H9 (cell line): ENCODE measurements at regions not wholly inside any gene's neighbourhood (a gene's known extent, or its start where the extent isn't known, plus 50 kb on each side); places are given as distances from the start of the nearest gene placed in this dataset.

Experiments used
- DNase-seq: peaks from one replicate; pipeline ENCODE4 v3.0.0-alpha.2; 2017
- H2AFZ ChIP-seq: one replicate; pipeline ENCODE4 v1.6.1; 2013; ENCODE audit warnings: mild to moderate bottlenecking, low read length, control low read depth, moderate library complexity
- H2AK5ac ChIP-seq: 2 replicates; pipeline ENCODE4 v1.6.1; 2013; ENCODE audit warnings: low read length, control low read depth, mixed read lengths; ENCODE audit not compliant: insufficient read length
- H2BK120ac ChIP-seq: one replicate; pipeline ENCODE4 v1.6.1; 2013; ENCODE audit warnings: low read depth, mild to moderate bottlenecking, low read length, control low read depth, inconsistent platforms; ENCODE audit not compliant: poor library complexity, severe bottlenecking
- H2BK12ac ChIP-seq: 2 replicates; pipeline ENCODE4 v1.6.1; 2013; ENCODE audit warnings: low read length, control low read depth, mixed read lengths, low read depth; ENCODE audit not compliant: insufficient read length
- H2BK15ac ChIP-seq: 2 replicates; pipeline ENCODE4 v1.6.1; 2013; ENCODE audit warnings: low read depth, low read length, control low read depth
- H2BK20ac ChIP-seq: one replicate; pipeline ENCODE4 v1.6.1; 2013; ENCODE audit warnings: low read depth, mild to moderate bottlenecking, low read length, control low read depth, inconsistent platforms; ENCODE audit not compliant: poor library complexity, severe bottlenecking
- H2BK5ac ChIP-seq: 2 replicates; pipeline ENCODE4 v1.6.1; 2013; ENCODE audit warnings: low read length, control low read depth, mixed read lengths; ENCODE audit not compliant: insufficient read length
- H3K14ac ChIP-seq: 2 replicates; pipeline ENCODE4 v1.6.1; 2013; ENCODE audit warnings: low read length, control low read depth; ENCODE audit not compliant: insufficient read depth
- H3K18ac ChIP-seq: 2 replicates; pipeline ENCODE4 v1.6.1; 2013; ENCODE audit warnings: low read depth, mild to moderate bottlenecking, mixed read lengths, low read length, control low read depth; ENCODE audit not compliant: insufficient read length
- H3K23ac ChIP-seq: 2 replicates; pipeline ENCODE4 v1.6.1; 2013; ENCODE audit warnings: low read length, control low read depth, mixed read lengths, low read depth; ENCODE audit not compliant: insufficient read length
- H3K23me2 ChIP-seq: 2 replicates; pipeline ENCODE4 v1.6.1; 2013; ENCODE audit warnings: low read depth, mild to moderate bottlenecking, mixed read lengths, low read length, control low read depth; ENCODE audit not compliant: insufficient read length, poor library complexity, severe bottlenecking
- H3K27ac ChIP-seq: 2 replicates; pipeline ENCODE4 v1.5.1; 2013; ENCODE audit warnings: low read length, control low read depth, mixed read lengths, low read depth; ENCODE audit not compliant: insufficient read length
- H3K27me3 ChIP-seq: 2 replicates; pipeline ENCODE4 v1.6.1; 2013; ENCODE audit warnings: low read length, control low read depth, inconsistent platforms; ENCODE audit not compliant: insufficient read depth
- H3K4ac ChIP-seq: 2 replicates; pipeline ENCODE4 v1.6.1; 2013; ENCODE audit warnings: low read depth, mild to moderate bottlenecking, control low read depth, inconsistent platforms, low read length, moderate library complexity
- H3K4me1 ChIP-seq: 2 replicates; pipeline ENCODE4 v1.6.1; 2013; ENCODE audit warnings: low read length, control low read depth, inconsistent platforms; ENCODE audit not compliant: insufficient read depth
- H3K4me2 ChIP-seq: 2 replicates; pipeline ENCODE4 v1.6.1; 2013; ENCODE audit warnings: low read length, control low read depth, mixed read lengths; ENCODE audit not compliant: insufficient read length, insufficient read depth
- H3K56ac ChIP-seq: 2 replicates; pipeline ENCODE4 v1.6.1; 2013; ENCODE audit warnings: low read depth, mild to moderate bottlenecking, mixed read lengths, low read length, control low read depth; ENCODE audit not compliant: insufficient read length
- H3K79me1 ChIP-seq: 2 replicates; pipeline ENCODE4 v1.6.1; 2013; ENCODE audit warnings: low read depth, mild to moderate bottlenecking, moderate library complexity, low read length, control low read depth, inconsistent platforms; ENCODE audit not compliant: insufficient read depth, poor library complexity, severe bottlenecking
- H3K79me2 ChIP-seq: 2 replicates; pipeline ENCODE4 v1.6.1; 2013; ENCODE audit warnings: low read length, control low read depth, inconsistent platforms; ENCODE audit not compliant: insufficient read depth
- H3K9ac ChIP-seq: 2 replicates; pipeline ENCODE4 v1.6.1; 2013; ENCODE audit warnings: low read length, control low read depth, mixed read lengths; ENCODE audit not compliant: insufficient read length; ENCODE audit errors: extremely low read depth
- H3K9me3 ChIP-seq: one replicate; pipeline ENCODE4 v1.6.1; 2013; ENCODE audit warnings: low read depth, low read length, inconsistent platforms; ENCODE audit not compliant: control insufficient read depth
- H3T11ph ChIP-seq: one replicate; pipeline ENCODE4 v1.6.1; 2013; ENCODE audit warnings: mild to moderate bottlenecking, low read length, control low read depth, inconsistent platforms
- H4K20me1 ChIP-seq: one replicate; pipeline ENCODE4 v1.6.1; 2013; ENCODE audit not compliant: control insufficient read depth, insufficient read length, insufficient read depth
- H4K5ac ChIP-seq: 2 replicates; pipeline ENCODE4 v1.6.1; 2013; ENCODE audit warnings: low read depth, mild to moderate bottlenecking, mixed read lengths, low read length, control low read depth; ENCODE audit not compliant: insufficient read length
- H4K8ac ChIP-seq: replicated peaks from 2 replicates; pipeline ENCODE4 v1.6.1; 2013; ENCODE audit warnings: low read length, control low read depth, mixed read lengths, low read depth; ENCODE audit not compliant: insufficient read length
- H4K91ac ChIP-seq: 2 replicates; pipeline ENCODE4 v1.6.1; 2013; ENCODE audit warnings: low read depth, mild to moderate bottlenecking, moderate library complexity, mixed read lengths, low read length, control low read depth; ENCODE audit not compliant: insufficient read length
- H3K27ac Mint-ChIP-seq, 3 experiments: 2 replicates in 2 of 3; 3 replicates in 1 of 3; pipeline ENCODE4 v1.8.0; 2020 to 2021; ENCODE audit warnings: mixed read lengths in 3 of 3, mild to moderate bottlenecking in 1 of 3, moderate library complexity in 1 of 3
- H3K27me3 Mint-ChIP-seq: 2 replicates; pipeline ENCODE4 v1.8.0; 2021; ENCODE audit warnings: low read depth, mild to moderate bottlenecking, moderate library complexity, mixed read lengths
- H3K36me3 Mint-ChIP-seq, 3 experiments: 2 replicates in 2 of 3; 3 replicates in 1 of 3; pipeline ENCODE4 v1.8.0; 2020 to 2021; ENCODE audit warnings: low read depth in 3 of 3, mixed read lengths in 3 of 3; ENCODE audit not compliant: insufficient read depth in 1 of 3
- H3K4me1 Mint-ChIP-seq, 2 experiments: 2 replicates each; pipeline ENCODE4 v1.8.0; 2020; ENCODE audit warnings: mixed read lengths in 2 of 2
- H3K4me3 Mint-ChIP-seq, 2 experiments: 2 replicates in 1 of 2; 3 replicates in 1 of 2; pipeline ENCODE4 v1.8.0; 2020 to 2021; ENCODE audit warnings: mild to moderate bottlenecking in 2 of 2, mixed read lengths in 2 of 2, moderate library complexity in 1 of 2
- H3K9me3 Mint-ChIP-seq, 2 experiments: 2 replicates in 1 of 2; 3 replicates in 1 of 2; pipeline ENCODE4 v1.8.0; 2020; ENCODE audit warnings: mild to moderate bottlenecking in 2 of 2, mixed read lengths in 2 of 2, moderate library complexity in 1 of 2
- WGBS: extraction: QIAGEN DNeasy Blood & Tissue Kit; methylation state at CpG from one replicate; pipeline ENCODE4 v1.1.7; 2013; ENCODE audit warnings: missing lambda C conversion rate, low lambda C conversion rate, mixed read lengths; ENCODE audit not compliant: insufficient read length; ENCODE audit errors: extremely low coverage; 5-methylcytosine and 5-hydroxymethylcytosine counted together
- TF ChIP-seq, protein P1 (sequence below): fragments of 200-600 bp; sonication (generic); conservative IDR thresholded peaks from 3 replicates; pipeline ENCODE4 v1.8.0; 2021; ENCODE audit warnings: antibody characterized with exemption, mild to moderate bottlenecking

DNA sequence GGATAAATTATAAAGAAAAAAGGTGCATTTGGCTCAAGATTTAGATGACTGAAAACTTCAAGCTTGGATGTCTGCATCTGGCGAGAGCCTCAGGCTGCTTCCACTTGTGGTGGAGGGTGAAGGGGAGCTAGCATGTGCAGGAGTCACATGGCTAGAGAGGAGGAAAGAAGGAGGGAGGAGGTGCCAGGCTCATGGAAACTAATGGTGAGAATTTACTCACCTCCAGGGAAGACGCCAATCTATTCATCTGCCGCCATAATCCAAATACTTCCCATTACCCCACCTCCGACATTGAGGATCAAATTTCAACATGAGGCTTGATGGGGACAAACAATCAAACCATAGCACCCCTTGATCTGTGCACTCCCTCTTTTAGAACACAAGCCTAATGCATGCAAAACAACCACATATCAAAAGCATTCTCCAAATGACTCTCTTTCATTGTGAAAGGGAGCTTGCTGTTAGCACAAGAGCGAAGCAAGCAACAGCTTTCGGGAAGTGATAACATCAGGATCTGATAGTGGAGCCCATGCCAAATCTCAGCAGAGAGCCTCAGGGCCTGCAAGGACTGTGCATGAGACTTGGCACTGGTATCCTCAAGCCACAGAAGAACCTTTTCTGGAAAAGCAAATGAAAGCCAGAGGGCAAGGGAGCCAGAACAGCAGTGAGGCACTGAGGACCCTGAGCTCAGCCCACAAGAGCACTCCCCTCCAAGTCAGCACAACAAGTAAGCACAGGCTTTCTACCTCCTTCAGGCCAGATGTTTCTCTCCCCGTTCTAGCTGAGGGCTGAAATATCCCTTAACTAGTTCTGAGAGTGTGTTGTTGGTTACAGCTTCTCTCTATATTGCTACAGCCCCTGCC lies 50.2 kb upstream of the THBS1 start:
- H3K4me1 Mint-ChIP-seq, result peaks cover 17 to 18% of the 10 kb centered on the region in 2 experiments
- Histone ChIP-seq H3K27ac (no peak overlapping the region), H3K4me2 (no peak overlapping the region)

More for the DNA sequence above, 50.2 kb upstream of the THBS1 start:
- Histone ChIP-seq H3K23ac (no peak overlapping the region), H3K9ac (no peak overlapping the region), H3K18ac (no peak overlapping the region), H2BK20ac (no peak overlapping the region), H2AK5ac (no peak overlapping the region), H4K91ac (no peak overlapping the region), H2BK15ac (no peak overlapping the region), H4K5ac (no peak overlapping the region), H3K4ac (no peak overlapping the region), H2BK120ac (no peak overlapping the region), H3T11ph (no peak overlapping the region), H3K9me3 (no peaks in the 10 kb centered on the region), H3K79me1 (no peaks in the 10 kb centered on the region), H4K20me1 (no peaks in the 10 kb centered on the region), H3K4me1 (peaks cover 6% of the 10 kb centered on the region; the same call in 1 of the 2 replicates), H4K8ac (no peak overlapping the region), H3K27me3 (no peaks in the 10 kb centered on the region), H2BK5ac (no peak overlapping the region), H2AFZ (no peak overlapping the region), H3K14ac (no peak overlapping the region), H3K56ac (no peak overlapping the region), H3K79me2 (no peaks in the 10 kb centered on the region), H2BK12ac (no peak overlapping the region), H3K23me2 (no peaks in the 10 kb centered on the region)
- peak; percentile 35 for DNase-seq
- no CpG with 5 or more reads among the region's 7 CpGs for WGBS
- H3K27me3 Mint-ChIP-seq, result peaks cover 15% of the 10 kb centered on the region
- peaks cover 3 to 9% (median 5%) of the 10 kb centered on the region in 3 experiments; a peak in 4 of 7 replicates for H3K36me3 Mint-ChIP-seq
- no peak overlapping the region for H3K4me3 Mint-ChIP-seq
- H3K9me3 Mint-ChIP-seq, result peaks cover 4 to 6% of the 10 kb centered on the region in 2 experiments; a peak in 4 of 5 replicates
- H3K27ac Mint-ChIP-seq, result peak overlapping the region in 2 of 3 experiments; percentile 33 to 45; a peak in 3 of 7 replicates
- TF ChIP-seq, protein P1, sequence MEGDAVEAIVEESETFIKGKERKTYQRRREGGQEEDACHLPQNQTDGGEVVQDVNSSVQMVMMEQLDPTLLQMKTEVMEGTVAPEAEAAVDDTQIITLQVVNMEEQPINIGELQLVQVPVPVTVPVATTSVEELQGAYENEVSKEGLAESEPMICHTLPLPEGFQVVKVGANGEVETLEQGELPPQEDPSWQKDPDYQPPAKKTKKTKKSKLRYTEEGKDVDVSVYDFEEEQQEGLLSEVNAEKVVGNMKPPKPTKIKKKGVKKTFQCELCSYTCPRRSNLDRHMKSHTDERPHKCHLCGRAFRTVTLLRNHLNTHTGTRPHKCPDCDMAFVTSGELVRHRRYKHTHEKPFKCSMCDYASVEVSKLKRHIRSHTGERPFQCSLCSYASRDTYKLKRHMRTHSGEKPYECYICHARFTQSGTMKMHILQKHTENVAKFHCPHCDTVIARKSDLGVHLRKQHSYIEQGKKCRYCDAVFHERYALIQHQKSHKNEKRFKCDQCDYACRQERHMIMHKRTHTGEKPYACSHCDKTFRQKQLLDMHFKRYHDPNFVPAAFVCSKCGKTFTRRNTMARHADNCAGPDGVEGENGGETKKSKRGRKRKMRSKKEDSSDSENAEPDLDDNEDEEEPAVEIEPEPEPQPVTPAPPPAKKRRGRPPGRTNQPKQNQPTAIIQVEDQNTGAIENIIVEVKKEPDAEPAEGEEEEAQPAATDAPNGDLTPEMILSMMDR, result no peak
